ENCODE measurements at regions not wholly inside any gene's neighbourhood (a gene's known extent, or its start where the extent isn't known, plus 50 kb on each side); places are given as distances from the start of the nearest gene placed in this dataset.

DNA sequence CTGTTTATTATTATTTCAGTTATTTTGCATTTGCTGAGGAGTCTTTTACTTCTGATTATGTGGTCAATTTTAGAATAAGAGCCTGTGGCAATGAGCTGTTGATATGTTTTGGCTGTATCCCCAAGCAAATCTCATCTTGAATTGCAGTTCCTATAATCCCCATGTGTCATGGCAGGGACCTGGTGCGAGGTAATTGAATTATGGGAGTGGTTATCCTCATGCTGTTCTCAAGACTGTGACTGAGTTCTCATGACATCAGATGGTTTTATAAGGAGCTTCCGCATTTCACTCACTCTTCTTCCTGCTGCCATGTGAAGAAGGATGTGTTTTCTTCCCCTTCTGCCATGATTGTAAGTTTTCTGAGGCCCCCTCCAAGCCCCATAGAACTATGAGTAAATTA, 114.9 kb upstream of the SLCO6A1 start:
- DNase-seq, result no peak
- ChIA-PET CTCF (no interaction called here), POLR2A (no interaction called here)
- intact Hi-C loops (cut with DNase I, micrococcal nuclease), result no loop called here
- ATAC-seq (ENCODE audit: poor library complexity), result no peak
- no peaks in the 10 kb centered on the region for H3K27me3 ChIP-seq (ENCODE audit: control insufficient read depth in 1 of 2, insufficient read depth in 2 of 2, low read length in 2 of 2)
- no peaks in the 10 kb centered on the region for H3K9me3 Mint-ChIP-seq
- no peaks in the 10 kb centered on the region for H3K9me3 ChIP-seq (ENCODE audit: control insufficient read depth in 1 of 2, insufficient read depth in 1 of 2, low read length in 2 of 2)
- TF ChIP-seq, protein P1, sequence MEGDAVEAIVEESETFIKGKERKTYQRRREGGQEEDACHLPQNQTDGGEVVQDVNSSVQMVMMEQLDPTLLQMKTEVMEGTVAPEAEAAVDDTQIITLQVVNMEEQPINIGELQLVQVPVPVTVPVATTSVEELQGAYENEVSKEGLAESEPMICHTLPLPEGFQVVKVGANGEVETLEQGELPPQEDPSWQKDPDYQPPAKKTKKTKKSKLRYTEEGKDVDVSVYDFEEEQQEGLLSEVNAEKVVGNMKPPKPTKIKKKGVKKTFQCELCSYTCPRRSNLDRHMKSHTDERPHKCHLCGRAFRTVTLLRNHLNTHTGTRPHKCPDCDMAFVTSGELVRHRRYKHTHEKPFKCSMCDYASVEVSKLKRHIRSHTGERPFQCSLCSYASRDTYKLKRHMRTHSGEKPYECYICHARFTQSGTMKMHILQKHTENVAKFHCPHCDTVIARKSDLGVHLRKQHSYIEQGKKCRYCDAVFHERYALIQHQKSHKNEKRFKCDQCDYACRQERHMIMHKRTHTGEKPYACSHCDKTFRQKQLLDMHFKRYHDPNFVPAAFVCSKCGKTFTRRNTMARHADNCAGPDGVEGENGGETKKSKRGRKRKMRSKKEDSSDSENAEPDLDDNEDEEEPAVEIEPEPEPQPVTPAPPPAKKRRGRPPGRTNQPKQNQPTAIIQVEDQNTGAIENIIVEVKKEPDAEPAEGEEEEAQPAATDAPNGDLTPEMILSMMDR (IDR thresholded peaks at IDR 0.05), result no peak
- no peak overlapping the region for H3K27ac ChIP-seq (ENCODE audit: low read depth in 1 of 2, low read length in 2 of 2)
- no peak overlapping the region for H3K4me3 Mint-ChIP-seq
- no peaks in the 10 kb centered on the region for H3K4me1 Mint-ChIP-seq (ENCODE audit: low read depth)
- peaks cover 23% of the 10 kb centered on the region for H3K27me3 Mint-ChIP-seq
- no peaks in the 10 kb centered on the region for H3K4me1 ChIP-seq (ENCODE audit: insufficient read depth, low read length)
- no peaks in the 10 kb centered on the region for H3K36me3 ChIP-seq (ENCODE audit: insufficient read depth, low read length)
- H3K27ac Mint-ChIP-seq, result no peak overlapping the region
- H3K36me3 Mint-ChIP-seq (ENCODE audit: low read depth), result no peaks in the 10 kb centered on the region
- H3K4me3 ChIP-seq (ENCODE audit: low read length), result no peak overlapping the region

DNA sequence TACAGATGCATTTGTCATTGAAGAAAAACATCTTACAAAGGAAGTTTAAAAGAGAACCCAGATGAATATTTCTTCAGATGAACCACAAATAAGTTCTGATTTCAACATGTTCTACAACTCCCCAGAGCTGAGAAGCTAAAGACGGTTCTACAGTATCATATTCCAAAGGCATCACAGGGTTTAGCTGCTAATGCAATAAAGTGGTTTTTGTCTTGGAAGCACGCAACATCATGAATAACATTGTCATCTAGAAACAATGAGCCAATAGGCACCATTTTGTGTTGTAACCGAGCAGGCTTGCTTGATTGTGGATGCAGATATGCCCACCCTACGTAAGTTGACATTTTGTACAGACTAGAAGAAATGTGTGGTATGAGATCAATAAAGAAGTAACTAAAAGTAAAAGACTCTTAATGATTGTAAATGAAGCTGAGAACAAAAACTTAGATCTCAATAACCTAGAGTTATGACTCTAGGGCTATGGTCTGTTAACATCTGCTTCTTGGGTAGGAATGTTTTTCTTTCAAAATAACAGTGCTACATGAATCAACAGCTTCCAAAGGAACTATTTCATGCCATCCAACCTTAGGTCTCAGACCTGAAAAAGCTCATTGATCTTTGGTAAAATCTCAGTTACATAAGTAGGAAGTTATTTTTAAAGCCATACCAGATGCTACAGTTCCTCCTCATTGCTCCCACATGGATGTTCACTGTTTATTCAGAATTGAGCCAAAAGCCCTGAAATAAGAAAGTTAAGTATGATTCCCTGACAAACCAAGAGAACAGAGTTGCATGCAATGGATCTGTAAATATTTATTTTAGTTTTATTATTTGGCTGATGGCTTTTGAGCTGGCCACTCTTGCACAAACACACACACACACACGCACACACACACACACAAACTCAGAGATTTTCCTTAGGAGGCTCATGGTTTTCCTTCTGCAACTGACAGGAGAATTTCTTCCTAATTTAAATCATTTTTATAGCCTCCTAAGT, 118.7 kb upstream of the SLCO6A1 start:
- Mint-ChIP-seq H3K9me3 (no peaks in the 10 kb centered on the region), H3K36me3 (ENCODE audit: low read depth) (no peaks in the 10 kb centered on the region)
- POLR2A ChIA-PET, result no interaction called here

GRCh38 chr5:102622262-102622661, 123.5 kb upstream of the SLCO6A1 start:
- Histone ChIP-seq H3K27me3 (ENCODE audit: control insufficient read depth in 1 of 2, insufficient read depth in 2 of 2, low read length in 2 of 2) (no peaks in the 10 kb centered on the region), H3K4me1 (ENCODE audit: insufficient read depth, low read length) (no peaks in the 10 kb centered on the region), H3K27ac (ENCODE audit: low read depth in 1 of 2, low read length in 2 of 2) (no peak overlapping the region), H3K9me3 (ENCODE audit: control insufficient read depth in 1 of 2, insufficient read depth in 1 of 2, low read length in 2 of 2) (peaks cover 0 to 4% of the 10 kb centered on the region in 2 experiments), H3K36me3 (ENCODE audit: insufficient read depth, low read length) (no peaks in the 10 kb centered on the region), H3K4me3 (ENCODE audit: low read length) (no peak overlapping the region)
- DNase-seq (no peak), ATAC-seq (ENCODE audit: poor library complexity) (no peak)
- peaks cover 35% of the 10 kb centered on the region for H3K27me3 Mint-ChIP-seq
- intact Hi-C loops (cut with DNase I, micrococcal nuclease), result no loop called here
- ChIA-PET POLR2A (no interaction called here), CTCF (no interaction called here)
- H3K9me3 Mint-ChIP-seq, result no peaks in the 10 kb centered on the region
- H3K4me3 Mint-ChIP-seq, result no peak overlapping the region
- TF ChIP-seq, protein P1 (IDR thresholded peaks at IDR 0.05), result no peak
- no peak overlapping the region for H3K27ac Mint-ChIP-seq
- H3K36me3 Mint-ChIP-seq (ENCODE audit: low read depth), result no peaks in the 10 kb centered on the region
- no peaks in the 10 kb centered on the region for H3K4me1 Mint-ChIP-seq (ENCODE audit: low read depth)

More for the DNA sequence above, 118.7 kb upstream of the SLCO6A1 start:
- Histone ChIP-seq H3K4me1 (ENCODE audit: insufficient read depth, low read length) (no peaks in the 10 kb centered on the region), H3K4me3 (ENCODE audit: low read length) (no peak overlapping the region), H3K27me3 (ENCODE audit: control insufficient read depth in 1 of 2, insufficient read depth in 2 of 2, low read length in 2 of 2) (no peaks in the 10 kb centered on the region), H3K27ac (ENCODE audit: low read depth in 1 of 2, low read length in 2 of 2) (no peak overlapping the region), H3K9me3 (ENCODE audit: control insufficient read depth in 1 of 2, insufficient read depth in 1 of 2, low read length in 2 of 2) (peaks cover 0 to 4% of the 10 kb centered on the region in 2 experiments), H3K36me3 (ENCODE audit: insufficient read depth, low read length) (no peaks in the 10 kb centered on the region)
- intact Hi-C loops (cut with DNase I, micrococcal nuclease), result no loop called here
- CTCF ChIA-PET, result no interaction called here
- ATAC-seq (ENCODE audit: poor library complexity), result no peak
- no peak for DNase-seq
- TF ChIP-seq, protein P1 (IDR thresholded peaks at IDR 0.05), result no peak
- no peak overlapping the region for H3K4me3 Mint-ChIP-seq
- no peaks in the 10 kb centered on the region for H3K4me1 Mint-ChIP-seq (ENCODE audit: low read depth)
- H3K27me3 Mint-ChIP-seq, result peaks cover 38% of the 10 kb centered on the region
- no peak overlapping the region for H3K27ac Mint-ChIP-seq
